Bronchial epithelial cell (primary cell): ENCODE measurements at regions not wholly inside any gene's neighbourhood (a gene's known extent, or its start where the extent isn't known, plus 50 kb on each side); places are given as distances from the start of the nearest gene placed in this dataset.
"Not testable (repeated sequence)": the region's sequence is repeated elsewhere in the genome, so short reads cannot be mapped to it uniquely, and the experiment has no call there.

Experiments
- DNase-seq: peaks from one replicate; pipeline ENCODE4 v3.0.0-alpha.2; 2010; ENCODE audit warnings: low read depth
- FAIRE-seq: peaks from 2 replicates; lab custom pipeline; 2011; peaks lifted over from hg19 to GRCh38; lab: Jason Lieb, UNC
- H3K27me3 ChIP-seq: 2 replicates; pipeline ENCODE4 v1.5.1; 2011; ENCODE audit warnings: low read length; ENCODE audit not compliant: control insufficient read depth, insufficient read depth
- H3K36me3 ChIP-seq: 2 replicates; pipeline ENCODE4 v1.5.1; 2011; ENCODE audit warnings: low read length; ENCODE audit not compliant: control insufficient read depth, insufficient read depth
- H3K4me3 ChIP-seq: 2 replicates; pipeline ENCODE4 v1.5.1; 2011; ENCODE audit warnings: mild to moderate bottlenecking, low read depth, low read length, control low read depth
- TF ChIP-seq, protein P1 (sequence below): IDR thresholded peaks from 2 replicates; pipeline ENCODE4 v1.5.1; 2011; ENCODE audit warnings: mild to moderate bottlenecking, moderate library complexity, low read length, control low read depth, inconsistent platforms; ENCODE audit not compliant: insufficient read depth, severe bottlenecking

DNA sequence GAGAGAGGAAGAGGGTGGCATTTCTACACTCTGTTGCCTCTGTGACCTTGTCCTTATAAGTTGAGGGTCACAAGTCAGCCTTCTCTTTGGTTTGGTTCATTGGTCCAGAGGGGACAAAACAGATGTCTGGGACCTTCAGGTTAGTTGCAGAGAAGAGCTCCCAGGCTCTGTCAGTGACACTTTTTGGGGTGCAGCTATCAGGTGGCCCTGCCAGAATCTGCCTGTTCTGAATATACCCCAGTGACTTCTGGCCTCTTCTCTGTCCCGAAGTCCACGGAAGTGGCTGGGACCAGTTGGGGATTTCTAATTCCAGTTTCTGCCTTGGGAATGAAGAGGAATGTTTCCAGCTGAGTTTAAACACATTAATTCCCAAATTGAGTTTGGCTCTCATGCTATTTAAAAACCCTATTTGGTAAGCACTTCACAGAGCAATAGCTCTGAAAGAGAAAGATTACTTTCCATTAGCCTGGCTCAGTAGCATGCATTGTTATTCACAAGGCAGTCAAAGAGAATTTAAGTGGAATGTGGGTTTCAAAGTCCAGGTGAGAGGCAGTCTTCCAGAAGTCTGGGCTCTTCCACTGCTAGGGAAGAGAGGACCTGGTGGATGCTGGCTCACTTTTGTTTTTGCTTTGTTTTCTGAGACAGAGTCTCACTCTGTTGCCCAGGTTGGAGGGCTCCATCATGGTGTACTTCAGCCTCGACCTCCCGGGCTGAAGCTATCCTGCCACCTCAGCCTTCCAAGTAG lies 237.8 kb upstream of the GALNT17 start:
- H3K36me3 ChIP-seq, result no peaks in the 10 kb centered on the region
- H3K4me3 ChIP-seq, result no peak overlapping the region
- DNase-seq (no peak), FAIRE-seq (no peak)
- TF ChIP-seq, protein P1, sequence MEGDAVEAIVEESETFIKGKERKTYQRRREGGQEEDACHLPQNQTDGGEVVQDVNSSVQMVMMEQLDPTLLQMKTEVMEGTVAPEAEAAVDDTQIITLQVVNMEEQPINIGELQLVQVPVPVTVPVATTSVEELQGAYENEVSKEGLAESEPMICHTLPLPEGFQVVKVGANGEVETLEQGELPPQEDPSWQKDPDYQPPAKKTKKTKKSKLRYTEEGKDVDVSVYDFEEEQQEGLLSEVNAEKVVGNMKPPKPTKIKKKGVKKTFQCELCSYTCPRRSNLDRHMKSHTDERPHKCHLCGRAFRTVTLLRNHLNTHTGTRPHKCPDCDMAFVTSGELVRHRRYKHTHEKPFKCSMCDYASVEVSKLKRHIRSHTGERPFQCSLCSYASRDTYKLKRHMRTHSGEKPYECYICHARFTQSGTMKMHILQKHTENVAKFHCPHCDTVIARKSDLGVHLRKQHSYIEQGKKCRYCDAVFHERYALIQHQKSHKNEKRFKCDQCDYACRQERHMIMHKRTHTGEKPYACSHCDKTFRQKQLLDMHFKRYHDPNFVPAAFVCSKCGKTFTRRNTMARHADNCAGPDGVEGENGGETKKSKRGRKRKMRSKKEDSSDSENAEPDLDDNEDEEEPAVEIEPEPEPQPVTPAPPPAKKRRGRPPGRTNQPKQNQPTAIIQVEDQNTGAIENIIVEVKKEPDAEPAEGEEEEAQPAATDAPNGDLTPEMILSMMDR, result no peak
- H3K27me3 ChIP-seq, result no peaks in the 10 kb centered on the region

DNA sequence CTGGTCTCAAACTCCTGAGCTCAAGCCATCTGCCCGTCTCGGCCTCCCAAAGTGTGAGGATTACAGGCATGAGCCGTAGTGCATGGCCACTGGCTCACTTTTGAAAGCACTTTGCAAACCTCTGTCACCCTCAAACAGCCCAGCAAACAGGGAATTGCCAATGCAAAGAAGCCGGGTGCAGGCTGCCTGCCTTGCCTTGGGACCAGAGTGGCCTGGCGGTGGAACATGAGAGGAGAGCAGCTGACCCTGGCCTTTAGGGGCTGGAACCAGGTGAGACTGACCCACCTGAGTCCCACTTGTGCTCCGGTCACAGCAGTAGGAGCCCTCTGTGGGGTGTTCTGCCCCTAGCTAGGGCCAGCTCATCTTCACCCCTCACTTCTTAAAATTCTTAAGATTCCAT lies 237.1 kb upstream of the GALNT17 start:
- FAIRE-seq (no peak), DNase-seq (no peak)
- TF ChIP-seq, protein P1, result no peak
- no peak overlapping the region for H3K4me3 ChIP-seq
- H3K27me3 ChIP-seq, result no peaks in the 10 kb centered on the region
- no peaks in the 10 kb centered on the region for H3K36me3 ChIP-seq

DNA sequence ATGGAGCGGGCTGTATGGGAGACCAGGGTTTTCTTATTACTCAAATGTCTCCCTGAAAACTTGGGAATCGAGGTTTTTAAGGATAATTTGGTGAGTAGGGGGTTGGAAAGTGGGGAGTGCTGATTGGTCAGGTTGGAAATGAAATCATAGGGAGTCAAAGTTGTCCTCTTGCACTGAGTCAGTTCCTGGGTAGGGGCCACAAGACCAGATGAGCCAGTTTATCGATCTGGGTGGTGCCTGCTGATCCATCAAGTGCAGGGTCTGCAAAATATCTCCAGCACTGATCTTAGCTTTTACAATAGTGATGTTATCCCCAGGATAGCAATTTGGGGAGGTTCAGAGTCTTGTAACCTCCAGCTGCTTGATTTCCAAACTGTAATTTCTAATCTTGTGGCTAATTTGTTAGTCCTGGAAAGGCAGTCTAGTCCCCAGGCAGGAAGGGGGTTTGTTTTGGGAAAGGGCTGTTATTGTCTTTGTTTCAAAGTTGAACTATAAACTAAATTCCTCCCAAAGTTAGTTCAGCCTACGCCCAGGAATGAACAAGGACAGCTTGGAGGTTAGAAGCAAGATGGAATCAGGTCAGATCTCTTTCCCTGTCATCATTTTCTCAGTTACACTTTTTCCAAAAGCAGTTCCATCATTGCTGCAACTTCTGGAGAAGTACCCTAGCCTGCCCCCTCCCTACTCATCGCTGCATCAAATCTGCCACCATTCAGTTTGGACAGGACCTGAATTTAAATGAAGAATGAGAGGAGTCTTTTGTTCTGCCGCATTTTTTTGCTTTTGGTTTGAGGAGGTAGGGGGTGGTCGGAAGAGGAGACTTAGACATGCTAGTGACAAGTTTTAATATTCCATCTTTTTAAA lies 236.4 kb upstream of the GALNT17 start:
- not testable (repeated sequence) for DNase-seq, H3K4me3 ChIP-seq, H3K36me3 ChIP-seq, FAIRE-seq, H3K27me3 ChIP-seq

DNA sequence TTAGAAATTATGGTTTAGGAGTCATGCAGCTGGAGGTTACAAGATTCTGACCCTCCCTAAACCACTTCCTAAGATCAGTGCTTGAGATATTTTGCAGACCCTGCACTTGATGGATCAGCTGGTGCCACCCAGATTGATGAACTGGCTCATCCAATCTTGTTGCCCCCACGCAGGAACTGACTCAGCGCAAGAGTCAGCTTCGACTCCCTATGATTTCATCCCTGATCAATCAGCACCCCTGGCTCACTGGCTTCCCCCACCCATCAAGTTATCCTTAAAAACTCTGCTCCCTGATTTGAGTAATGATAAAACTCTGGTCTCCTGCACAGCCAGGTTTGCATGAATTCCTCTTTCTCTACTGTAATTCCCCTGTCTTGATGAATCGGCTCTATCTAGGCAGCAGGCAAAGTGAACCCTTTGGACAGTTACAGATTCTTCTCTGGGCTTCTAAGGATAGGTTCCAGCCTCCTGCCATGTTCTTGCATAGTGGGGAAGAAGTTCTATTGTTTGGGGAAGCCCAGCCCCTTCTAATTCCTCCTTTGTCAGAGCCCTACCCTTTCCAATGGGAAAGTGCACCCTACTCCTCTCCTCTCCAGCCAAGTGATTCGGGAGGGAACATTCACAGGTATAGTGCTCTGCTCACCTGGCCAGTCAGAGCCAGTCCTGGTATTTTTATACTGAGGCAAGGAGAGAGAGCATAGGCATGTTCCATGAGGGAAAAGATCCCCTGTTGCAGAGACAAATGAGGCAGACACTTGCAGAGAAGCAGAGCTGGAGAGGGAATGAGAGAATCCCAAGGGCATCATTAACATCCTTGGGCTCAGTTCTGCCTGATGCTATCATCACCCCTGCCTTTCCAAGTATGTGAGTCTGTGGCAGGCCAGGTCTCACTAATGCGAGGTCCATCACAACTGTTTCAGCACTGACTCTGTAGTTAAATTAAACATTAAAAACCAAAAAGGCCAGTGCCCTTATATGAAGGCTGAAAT lies 224.4 kb upstream of the GALNT17 start:
- H3K4me3 ChIP-seq, result no peak overlapping the region
- no peaks in the 10 kb centered on the region for H3K36me3 ChIP-seq
- no peaks in the 10 kb centered on the region for H3K27me3 ChIP-seq
- FAIRE-seq (no peak), DNase-seq (no peak)
- TF ChIP-seq, protein P1, result no peak

DNA sequence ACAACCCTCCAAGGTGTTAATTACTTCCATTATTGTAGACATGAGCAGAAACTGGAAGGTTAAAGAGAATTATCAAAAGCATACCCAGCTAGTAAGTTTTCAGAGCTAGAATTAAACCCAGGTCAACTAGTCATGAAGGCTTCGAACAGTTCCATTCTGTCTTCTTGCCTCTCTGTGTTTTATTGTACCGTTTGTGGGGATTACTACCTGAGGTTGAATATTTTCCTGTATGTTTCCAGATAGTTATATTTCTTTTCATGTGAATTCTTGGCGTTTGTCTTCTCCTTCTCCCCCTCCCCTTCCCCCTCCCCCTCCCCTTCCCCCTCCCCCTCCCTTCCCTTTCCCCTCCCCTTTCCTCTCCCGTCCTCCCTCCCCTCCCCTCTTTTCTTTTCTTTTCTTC lies 218.0 kb upstream of the GALNT17 start:
- H3K27me3 ChIP-seq, result no peaks in the 10 kb centered on the region
- TF ChIP-seq, protein P1, result no peak
- H3K4me3 ChIP-seq, result no peak overlapping the region
- no peaks in the 10 kb centered on the region for H3K36me3 ChIP-seq
- FAIRE-seq, result no peak
- no peak for DNase-seq
